ENCODE measurements at regions not wholly inside any gene's neighbourhood (a gene's known extent, or its start where the extent isn't known, plus 50 kb on each side); places are given as distances from the start of the nearest gene placed in this dataset.

DNA sequence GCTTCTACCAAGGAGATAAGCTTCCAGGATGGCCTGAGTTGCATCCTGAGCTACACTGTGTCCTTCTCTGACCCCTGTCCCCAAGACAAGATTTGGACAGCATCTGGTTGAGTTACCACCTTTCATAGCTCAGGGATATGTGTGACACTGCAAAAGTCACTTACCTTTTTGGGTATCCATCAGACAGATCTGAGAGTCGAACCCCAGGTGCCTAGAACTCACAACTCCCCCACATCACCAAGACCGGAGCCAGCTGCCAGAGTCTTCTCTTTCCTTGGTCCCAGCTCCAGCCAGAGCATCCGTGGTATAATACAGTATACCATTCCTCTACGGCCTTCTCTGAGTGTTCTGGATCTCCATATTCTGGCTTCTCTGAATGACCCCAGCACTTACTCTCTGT, 133.0 kb downstream of the CD83 start:
- CTCF ChIA-PET, result no interaction called here

DNA sequence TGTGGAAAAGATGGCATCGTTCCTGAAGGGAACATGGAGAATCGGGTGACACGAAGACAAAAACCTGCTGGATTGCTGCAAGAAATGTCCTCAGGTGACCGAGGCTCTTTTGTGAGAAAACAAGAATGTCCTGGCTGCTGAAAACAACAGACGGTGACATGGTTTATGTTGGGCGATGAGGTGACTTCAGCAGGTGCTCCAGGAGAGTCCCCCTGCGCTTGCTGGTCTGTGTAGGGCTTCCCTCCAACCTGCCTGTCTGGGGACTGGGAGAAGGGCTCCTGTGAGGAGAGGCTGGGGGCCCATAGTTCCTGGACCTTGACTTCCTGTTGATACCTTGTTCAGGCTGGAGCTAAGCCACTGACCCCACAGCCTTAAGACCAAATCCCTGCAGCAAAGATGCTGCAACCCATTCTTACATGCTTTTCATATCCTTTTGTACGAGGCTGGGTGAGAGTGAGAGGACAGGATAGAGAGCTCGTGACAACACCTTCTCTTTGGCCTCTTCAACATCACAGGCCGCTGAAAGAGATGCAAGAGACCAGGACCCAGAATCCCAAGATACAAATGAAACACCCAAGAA, 134.8 kb downstream of the CD83 start:
- H3K9me3 ChIP-seq, result no peaks in the 10 kb centered on the region
- no peaks in the 10 kb centered on the region for H3K4me1 ChIP-seq (ENCODE audit: control insufficient read depth in 1 of 2, insufficient read depth in 2 of 2, low read depth in 1 of 2, low read length in 1 of 2)
- TF ChIP-seq RAD21 (IDR thresholded peaks at IDR 0.05; ENCODE audit: low read length), result no peak
- TF ChIP-seq RFX5 (IDR thresholded peaks at IDR 0.05; ENCODE audit: low read length), result no peak
- no peak for TF ChIP-seq EZH2phosphoT487 (IDR thresholded peaks at IDR 0.05; ENCODE audit: borderline replicate concordance, low read depth)
- no peak for TF ChIP-seq YY1 (IDR thresholded peaks at IDR 0.05; ENCODE audit: low read depth)
- TF ChIP-seq FOSL2 (IDR thresholded peaks at IDR 0.05; ENCODE audit: borderline replicate concordance, low read depth), result no peak
- no peak for TF ChIP-seq NFIC (IDR thresholded peaks at IDR 0.05; ENCODE audit: borderline replicate concordance)
- TF ChIP-seq MEF2A (IDR thresholded peaks at IDR 0.05; ENCODE audit: borderline replicate concordance, low read depth), result no peak
- TF ChIP-seq, protein P1, sequence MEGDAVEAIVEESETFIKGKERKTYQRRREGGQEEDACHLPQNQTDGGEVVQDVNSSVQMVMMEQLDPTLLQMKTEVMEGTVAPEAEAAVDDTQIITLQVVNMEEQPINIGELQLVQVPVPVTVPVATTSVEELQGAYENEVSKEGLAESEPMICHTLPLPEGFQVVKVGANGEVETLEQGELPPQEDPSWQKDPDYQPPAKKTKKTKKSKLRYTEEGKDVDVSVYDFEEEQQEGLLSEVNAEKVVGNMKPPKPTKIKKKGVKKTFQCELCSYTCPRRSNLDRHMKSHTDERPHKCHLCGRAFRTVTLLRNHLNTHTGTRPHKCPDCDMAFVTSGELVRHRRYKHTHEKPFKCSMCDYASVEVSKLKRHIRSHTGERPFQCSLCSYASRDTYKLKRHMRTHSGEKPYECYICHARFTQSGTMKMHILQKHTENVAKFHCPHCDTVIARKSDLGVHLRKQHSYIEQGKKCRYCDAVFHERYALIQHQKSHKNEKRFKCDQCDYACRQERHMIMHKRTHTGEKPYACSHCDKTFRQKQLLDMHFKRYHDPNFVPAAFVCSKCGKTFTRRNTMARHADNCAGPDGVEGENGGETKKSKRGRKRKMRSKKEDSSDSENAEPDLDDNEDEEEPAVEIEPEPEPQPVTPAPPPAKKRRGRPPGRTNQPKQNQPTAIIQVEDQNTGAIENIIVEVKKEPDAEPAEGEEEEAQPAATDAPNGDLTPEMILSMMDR (IDR thresholded peaks at IDR 0.05), result no peak
- TF ChIP-seq IRF3 (IDR thresholded peaks at IDR 0.05; ENCODE audit: low read depth, low read length), result no peak
- TF ChIP-seq, protein P2, sequence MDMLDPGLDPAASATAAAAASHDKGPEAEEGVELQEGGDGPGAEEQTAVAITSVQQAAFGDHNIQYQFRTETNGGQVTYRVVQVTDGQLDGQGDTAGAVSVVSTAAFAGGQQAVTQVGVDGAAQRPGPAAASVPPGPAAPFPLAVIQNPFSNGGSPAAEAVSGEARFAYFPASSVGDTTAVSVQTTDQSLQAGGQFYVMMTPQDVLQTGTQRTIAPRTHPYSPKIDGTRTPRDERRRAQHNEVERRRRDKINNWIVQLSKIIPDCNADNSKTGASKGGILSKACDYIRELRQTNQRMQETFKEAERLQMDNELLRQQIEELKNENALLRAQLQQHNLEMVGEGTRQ (IDR thresholded peaks at IDR 0.05; ENCODE audit: borderline replicate concordance, low read depth, low read length), result no peak
- TF ChIP-seq GATA2 (CRISPR knock-in tag; IDR thresholded peaks at IDR 0.05), result no peak
- TF ChIP-seq MXI1 (IDR thresholded peaks at IDR 0.05; ENCODE audit: low read depth, low read length), result no peak
- no peak for TF ChIP-seq TAF1 (IDR thresholded peaks at IDR 0.05; ENCODE audit: borderline replicate concordance, low read depth, low read length)
- TF ChIP-seq ELF1 (IDR thresholded peaks at IDR 0.05), result no peak
- no peak for TF ChIP-seq ZBTB33 (IDR thresholded peaks at IDR 0.05; ENCODE audit: borderline replicate concordance, low read depth)
- no peak for TF ChIP-seq TCF12 (IDR thresholded peaks at IDR 0.05)
- no peak for TF ChIP-seq RXRA (IDR thresholded peaks at IDR 0.05; ENCODE audit: borderline replicate concordance, low read depth)
- TF ChIP-seq JUND (IDR thresholded peaks at IDR 0.05), result no peak
- TF ChIP-seq FOXM1 (IDR thresholded peaks at IDR 0.05; ENCODE audit: low read depth), result no peak
- H3K4me2 ChIP-seq, result no peak overlapping the region
- H3K9me2 ChIP-seq, result no peaks in the 10 kb centered on the region
- DNase-seq, result no peak
- CTCF ChIA-PET, result no interaction called here
- no peaks in the 10 kb centered on the region for H3K36me3 ChIP-seq (replicated peaks in 1 of 2; ENCODE audit: control insufficient read depth in 1 of 2, insufficient read depth in 2 of 2, low read length in 1 of 2)
- H3F3A ChIP-seq (replicated peaks; ENCODE audit: insufficient read depth), result no peaks in the 10 kb centered on the region
- POLR2A ChIA-PET, result no interaction called here
- no peaks in the 10 kb centered on the region for H4K20me1 ChIP-seq (ENCODE audit: insufficient read depth)
- no peak overlapping the region for H2AFZ ChIP-seq (ENCODE audit: low read depth)
- no peaks in the 10 kb centered on the region for H3K27me3 ChIP-seq (ENCODE audit: insufficient read depth)
- H3K4me3 ChIP-seq (ENCODE audit: low read depth in 2 of 2, low read length in 1 of 2), result no peak overlapping the region
- H3K9ac ChIP-seq, result no peak overlapping the region
- no peak overlapping the region for H3K27ac ChIP-seq (ENCODE audit: low read depth in 2 of 2, low read length in 1 of 2)
- no peaks in the 10 kb centered on the region for H3K79me2 ChIP-seq (ENCODE audit: insufficient read depth)
- WGBS (ENCODE audit: low lambda C conversion rate), result 40% methylated on average over 9 of the region's 10 CpGs

More for the DNA sequence above, 133.0 kb downstream of the CD83 start:
- no peak overlapping the region for H3K27ac ChIP-seq (ENCODE audit: low read depth in 2 of 2, low read length in 1 of 2)
- no peaks in the 10 kb centered on the region for H3K27me3 ChIP-seq (ENCODE audit: insufficient read depth)
- no peak overlapping the region for H3K4me3 ChIP-seq (ENCODE audit: low read depth in 2 of 2, low read length in 1 of 2)
- H3F3A ChIP-seq (replicated peaks; ENCODE audit: insufficient read depth), result no peaks in the 10 kb centered on the region
- no peaks in the 10 kb centered on the region for H4K20me1 ChIP-seq (ENCODE audit: insufficient read depth)
- DNase-seq, result no peak
- H3K79me2 ChIP-seq (ENCODE audit: insufficient read depth), result no peaks in the 10 kb centered on the region
- POLR2A ChIA-PET, result no interaction called here
- no peak overlapping the region for H3K9ac ChIP-seq
- TF ChIP-seq NFIC (IDR thresholded peaks at IDR 0.05; ENCODE audit: borderline replicate concordance) (no peak), FOSL2 (IDR thresholded peaks at IDR 0.05; ENCODE audit: borderline replicate concordance, low read depth) (no peak), TAF1 (IDR thresholded peaks at IDR 0.05; ENCODE audit: borderline replicate concordance, low read depth, low read length) (no peak), RCOR1 (IDR thresholded peaks at IDR 0.05; ENCODE audit: low read length) (no peak), FOXM1 (IDR thresholded peaks at IDR 0.05; ENCODE audit: low read depth) (no peak)
- no peaks in the 10 kb centered on the region for H3K36me3 ChIP-seq (replicated peaks in 1 of 2; ENCODE audit: control insufficient read depth in 1 of 2, insufficient read depth in 2 of 2, low read length in 1 of 2)
- no peaks in the 10 kb centered on the region for H3K9me2 ChIP-seq
- H3K4me1 ChIP-seq (ENCODE audit: control insufficient read depth in 1 of 2, insufficient read depth in 2 of 2, low read depth in 1 of 2, low read length in 1 of 2), result no peaks in the 10 kb centered on the region
- WGBS (ENCODE audit: low lambda C conversion rate), result 37% methylated on average over 4 of the region's 4 CpGs
- H2AFZ ChIP-seq (ENCODE audit: low read depth), result no peak overlapping the region
- no peak overlapping the region for H3K4me2 ChIP-seq
- H3K9me3 ChIP-seq, result no peaks in the 10 kb centered on the region

All from SK-N-SH (cell line).